ENCODE measurements at regions not wholly inside any gene's neighbourhood (a gene's known extent, or its start where the extent isn't known, plus 50 kb on each side); places are given as distances from the start of the nearest gene placed in this dataset.

GRCh38 chr1:10860218-10860617 lies 63.8 kb upstream of the CASZ1 start:
- no peak for ATAC-seq
- TF ChIP-seq ESRRG (CRISPR knock-in tag; IDR thresholded peaks at IDR 0.05) = no peak

GRCh38 chr1:10860682-10861081 lies 64.2 kb upstream of the CASZ1 start:
- no peak for ATAC-seq

GRCh38 chr1:10861822-10862221 lies 65.4 kb upstream of the CASZ1 start:
- ATAC-seq = no peak
- TF ChIP-seq RARB (CRISPR knock-in tag; IDR thresholded peaks at IDR 0.05) (no peak), ARNTL (CRISPR knock-in tag; IDR thresholded peaks at IDR 0.05; ENCODE audit: borderline replicate concordance, low read depth) (no peak), CSDC2 (CRISPR knock-in tag; IDR thresholded peaks at IDR 0.05) (no peak), ZFP3 (CRISPR knock-in tag; IDR thresholded peaks at IDR 0.05) (no peak), SNAI2 (CRISPR knock-in tag; IDR thresholded peaks at IDR 0.05) (no peak), TSHZ2 (CRISPR knock-in tag; IDR thresholded peaks at IDR 0.05) (no peak), CREB5 (CRISPR knock-in tag; IDR thresholded peaks at IDR 0.05; ENCODE audit: low read depth) (no peak), TOX (CRISPR knock-in tag; IDR thresholded peaks at IDR 0.05; ENCODE audit: borderline replicate concordance) (no peak), ZNF565 (CRISPR knock-in tag; conservative IDR thresholded peaks at IDR 0.05; ENCODE audit: low read depth) (no peak), POU6F1 (CRISPR knock-in tag; IDR thresholded peaks at IDR 0.05; ENCODE audit: borderline replicate concordance, low read depth) (no peak), ISL1 (CRISPR knock-in tag; IDR thresholded peaks at IDR 0.05) (no peak), PPARA (CRISPR knock-in tag; IDR thresholded peaks at IDR 0.05; ENCODE audit: borderline replicate concordance) (no peak), TCF4 (CRISPR knock-in tag; IDR thresholded peaks at IDR 0.05; ENCODE audit: borderline replicate concordance) (no peak), GLIS3 (CRISPR knock-in tag; IDR thresholded peaks at IDR 0.05) (no peak), CSRNP3 (CRISPR knock-in tag; IDR thresholded peaks at IDR 0.05) (no peak), BACH2 (CRISPR knock-in tag; IDR thresholded peaks at IDR 0.05; ENCODE audit: borderline replicate concordance) (no peak), ESRRG (CRISPR knock-in tag; IDR thresholded peaks at IDR 0.05) (no peak)

More at GRCh38 chr1:10860682-10861081, 64.2 kb upstream of the CASZ1 start:
- TF ChIP-seq ZNF8 (CRISPR knock-in tag; IDR thresholded peaks at IDR 0.05) (no peak), ISL1 (CRISPR knock-in tag; IDR thresholded peaks at IDR 0.05) (no peak), BACH2 (CRISPR knock-in tag; IDR thresholded peaks at IDR 0.05; ENCODE audit: borderline replicate concordance) (no peak), ZNF565 (CRISPR knock-in tag; conservative IDR thresholded peaks at IDR 0.05; ENCODE audit: low read depth) (no peak), ZNF70 (CRISPR knock-in tag; IDR thresholded peaks at IDR 0.05) (no peak), ARNTL (CRISPR knock-in tag; IDR thresholded peaks at IDR 0.05; ENCODE audit: borderline replicate concordance, low read depth) (no peak), TSHZ2 (CRISPR knock-in tag; IDR thresholded peaks at IDR 0.05) (no peak), RARB (CRISPR knock-in tag; IDR thresholded peaks at IDR 0.05) (no peak)
